SK-N-SH (cell line): ENCODE measurements at regions not wholly inside any gene's neighbourhood (a gene's known extent, or its start where the extent isn't known, plus 50 kb on each side); places are given as distances from the start of the nearest gene placed in this dataset.

Source experiments
- CTCF ChIA-PET: fragments of 300-600, 350-600 bp; formaldehyde crosslinking; extraction: SDS; loops from one replicate; lab custom pipeline; 2021; lab: Yijun Ruan, JAX
- POLR2A ChIA-PET: fragments of 350-600 bp; sonication (Branson Sonifier 250); formaldehyde crosslinking; extraction: SDS; loops from one replicate; lab custom pipeline; 2020; ENCODE audit warnings: antibody characterized with exemption, inconsistent platforms; lab: Yijun Ruan, JAX
- DNase-seq: peaks from one replicate; pipeline ENCODE4 v3.0.0; 2012
- H2AFZ ChIP-seq: fragments of 200-600 bp; sonication (generic); 2 replicates; pipeline ENCODE4 v1.8.1; 2016; ENCODE audit warnings: antibody characterized with exemption, mild to moderate bottlenecking, low read depth
- H3F3A ChIP-seq: fragments of 200-600 bp; sonication (generic); replicated peaks from 2 replicates; pipeline ENCODE3; 2016; ENCODE audit warnings: antibody characterized with exemption, mild to moderate bottlenecking; ENCODE audit not compliant: insufficient read depth
- H3K27ac ChIP-seq, 2 experiments: fragments of 200-500 bp in 1 of 2; fragments of 200-600 bp in 1 of 2; sonication (Bioruptor generic) in 1 of 2; sonication (generic), shearing (Covaris generic) in 1 of 2; 2 replicates each; pipeline versions ENCODE4 v1.5.1 to v1.6.1; 2014 to 2016; ENCODE audit warnings: low read depth in 2 of 2, inconsistent platforms in 1 of 2, low read length in 1 of 2, mild to moderate bottlenecking in 1 of 2, mixed read lengths in 1 of 2
- H3K27me3 ChIP-seq: fragments of 200-600 bp; sonication (generic), shearing (Covaris generic); 2 replicates; pipeline ENCODE4 v1.6.1; 2016; ENCODE audit warnings: mixed run types; ENCODE audit not compliant: insufficient read depth
- H3K36me3 ChIP-seq, 2 experiments: fragments of 200-500 bp in 1 of 2; fragments of 200-600 bp in 1 of 2; sonication (Bioruptor generic) in 1 of 2; sonication (generic) in 1 of 2; replicated peaks in 1 of 2; 2 replicates each; pipeline versions ENCODE3 to v1.5.1; 2014 to 2016; ENCODE audit warnings: low read length in 1 of 2, mild to moderate bottlenecking in 1 of 2; ENCODE audit not compliant: insufficient read depth in 2 of 2, control insufficient read depth in 1 of 2
- H3K4me1 ChIP-seq, 2 experiments: fragments of 200-500 bp in 1 of 2; fragments of 200-600 bp in 1 of 2; sonication (Bioruptor generic) in 1 of 2; sonication (generic), shearing (Covaris generic) in 1 of 2; 2 replicates each; pipeline versions ENCODE4 v1.5.1 to v1.6.1; 2014 to 2016; ENCODE audit warnings: low read depth in 1 of 2, low read length in 1 of 2, mixed run types in 1 of 2; ENCODE audit not compliant: insufficient read depth in 2 of 2, control insufficient read depth in 1 of 2
- H3K4me2 ChIP-seq: fragments of 200-600 bp; sonication (generic), shearing (Covaris generic); 2 replicates; pipeline ENCODE4 v1.6.1; 2017; ENCODE audit warnings: mixed run types
- H3K4me3 ChIP-seq, 2 experiments: fragments of 200-500 bp in 1 of 2; fragments of 200-600 bp in 1 of 2; sonication (Bioruptor generic) in 1 of 2; sonication (generic), shearing (Covaris generic) in 1 of 2; 2 replicates each; pipeline versions ENCODE4 v1.5.1 to v1.8.1; 2014 to 2016; ENCODE audit warnings: low read depth in 2 of 2, inconsistent platforms in 1 of 2, low read length in 1 of 2, mild to moderate bottlenecking in 1 of 2, mixed read lengths in 1 of 2, moderate library complexity in 1 of 2
- H3K79me2 ChIP-seq: fragments of 200-600 bp; sonication (generic); 2 replicates; pipeline ENCODE4 v1.8.1; 2017; ENCODE audit warnings: mild to moderate bottlenecking; ENCODE audit not compliant: insufficient read depth
- H3K9ac ChIP-seq: fragments of 200-600 bp; sonication (generic); 2 replicates; pipeline ENCODE4 v1.6.1; 2017; ENCODE audit warnings: mixed run types
- H3K9me2 ChIP-seq: fragments of 200-600 bp; sonication (generic); 2 replicates; pipeline ENCODE4 v1.6.1; 2017; ENCODE audit warnings: mixed run types
- H3K9me3 ChIP-seq: fragments of 200-600 bp; sonication (generic); 2 replicates; pipeline ENCODE4 v1.6.1; 2017; ENCODE audit warnings: mixed run types, mild to moderate bottlenecking, moderate library complexity
- H4K20me1 ChIP-seq: fragments of 200-600 bp; sonication (generic); 2 replicates; pipeline ENCODE4 v1.6.1; 2017; ENCODE audit warnings: mild to moderate bottlenecking, mixed run types; ENCODE audit not compliant: insufficient read depth
- CTCF ChIP-seq: fragments of 200-600 bp; sonication (generic); IDR thresholded peaks from 2 replicates; pipeline ENCODE4 v1.6.1; 2017; ENCODE audit warnings: antibody characterized with exemption, mild to moderate bottlenecking, moderate library complexity
- EP300 ChIP-seq, 2 experiments: IDR thresholded peaks; 2 replicates each; pipeline versions ENCODE4 v1.4.0 to v1.6.1; 2012; ENCODE audit warnings: borderline replicate concordance in 1 of 2, low read depth in 1 of 2, low read length in 1 of 2
- FOXJ3 ChIP-seq: sonication (generic); formaldehyde crosslinking; IDR thresholded peaks from 2 replicates; pipeline ENCODE4 v1.5.1; 2020; ENCODE audit warnings: mild to moderate bottlenecking, missing genetic modification reagents
- GABPA ChIP-seq: IDR thresholded peaks from 2 replicates; pipeline ENCODE4 v1.4.0; 2012; ENCODE audit warnings: low read depth, mild to moderate bottlenecking
- GATA2 ChIP-seq: sonication (generic); formaldehyde crosslinking; IDR thresholded peaks from 2 replicates; pipeline ENCODE4 v1.5.0; 2020; ENCODE audit warnings: mild to moderate bottlenecking, missing genetic modification reagents
- JUND ChIP-seq: IDR thresholded peaks from 2 replicates; pipeline ENCODE4 v1.4.0; 2012
- MXI1 ChIP-seq: IDR thresholded peaks from 2 replicates; pipeline ENCODE4 v1.6.1; 2012; ENCODE audit warnings: mild to moderate bottlenecking, low read depth, low read length, improper control_type of control experiment
- RAD21 ChIP-seq: IDR thresholded peaks from 2 replicates; pipeline ENCODE4 v1.6.1; 2012; ENCODE audit warnings: mild to moderate bottlenecking, low read length
- RCOR1 ChIP-seq: fragments of 150-350 bp; IDR thresholded peaks from 2 replicates; pipeline ENCODE4 v1.6.1; 2017; ENCODE audit warnings: antibody characterized with exemption, low read length
- REST ChIP-seq: IDR thresholded peaks from 2 replicates; pipeline ENCODE4 v1.6.1; 2012; ENCODE audit warnings: mild to moderate bottlenecking, low read depth, low read length, moderate library complexity
- RFX5 ChIP-seq: IDR thresholded peaks from 2 replicates; pipeline ENCODE4 v1.6.1; 2012; ENCODE audit warnings: mild to moderate bottlenecking, improper control_type of control experiment, low read length
- TCF12 ChIP-seq: IDR thresholded peaks from 2 replicates; pipeline ENCODE4 v1.4.0; 2012
- WGBS: methylation state at CpG from one replicate; pipeline ENCODE4 v1.1.6; 2017; ENCODE audit warnings: low lambda C conversion rate; 5-methylcytosine and 5-hydroxymethylcytosine counted together
- TF ChIP-seq, protein P1 (sequence below): IDR thresholded peaks from 2 replicates; pipeline ENCODE4; 2012
- TF ChIP-seq, protein P2 (sequence below): fragments of 150-350 bp; IDR thresholded peaks from 2 replicates; pipeline ENCODE4 v1.6.1; 2017; ENCODE audit warnings: antibody characterized with exemption, low read length, low read depth, borderline replicate concordance
- TF ChIP-seq, protein P3 (sequence below): IDR thresholded peaks from 2 replicates; pipeline ENCODE4 v1.4.0; 2012; ENCODE audit warnings: low read depth, borderline replicate concordance

- no peaks in the 10 kb centered on the region for H3K27me3 ChIP-seq
- no peaks in the 10 kb centered on the region for H3K9me2 ChIP-seq
- no peak overlapping the region for H2AFZ ChIP-seq
- no peaks in the 10 kb centered on the region for H3K79me2 ChIP-seq
- H4K20me1 ChIP-seq = no peaks in the 10 kb centered on the region
- H3K4me3 ChIP-seq = no peak overlapping the region
- no peak for DNase-seq
- H3K9me3 ChIP-seq = no peaks in the 10 kb centered on the region
- peaks cover 24 to 53% of the 10 kb centered on the region in 2 experiments; a peak in 3 of 4 replicates for H3K4me1 ChIP-seq
- 75% methylated on average over 1 of the region's 1 CpG for WGBS
- H3F3A ChIP-seq = peaks cover 13% of the 10 kb centered on the region
- H3K9ac ChIP-seq = no peak overlapping the region
- no peak overlapping the region for H3K27ac ChIP-seq
- ChIA-PET CTCF (no interaction called here), POLR2A (interaction anchor here (1.1 kb wide), 1 partner anchor 10 kb away, joined by 3 read pairs; no protein-coding TSS in a partner anchor)
- H3K4me2 ChIP-seq = no peak overlapping the region
- no peaks in the 10 kb centered on the region for H3K36me3 ChIP-seq
- TF ChIP-seq, protein P1, sequence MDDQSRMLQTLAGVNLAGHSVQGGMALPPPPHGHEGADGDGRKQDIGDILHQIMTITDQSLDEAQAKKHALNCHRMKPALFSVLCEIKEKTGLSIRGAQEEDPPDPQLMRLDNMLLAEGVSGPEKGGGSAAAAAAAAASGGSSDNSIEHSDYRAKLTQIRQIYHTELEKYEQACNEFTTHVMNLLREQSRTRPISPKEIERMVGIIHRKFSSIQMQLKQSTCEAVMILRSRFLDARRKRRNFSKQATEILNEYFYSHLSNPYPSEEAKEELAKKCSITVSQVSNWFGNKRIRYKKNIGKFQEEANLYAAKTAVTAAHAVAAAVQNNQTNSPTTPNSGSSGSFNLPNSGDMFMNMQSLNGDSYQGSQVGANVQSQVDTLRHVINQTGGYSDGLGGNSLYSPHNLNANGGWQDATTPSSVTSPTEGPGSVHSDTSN = no peak
- 0 out of 2 replicates have a peak, but pooled peaks have one; percentile 3 for TF ChIP-seq RFX5
- TF ChIP-seq, protein P2, sequence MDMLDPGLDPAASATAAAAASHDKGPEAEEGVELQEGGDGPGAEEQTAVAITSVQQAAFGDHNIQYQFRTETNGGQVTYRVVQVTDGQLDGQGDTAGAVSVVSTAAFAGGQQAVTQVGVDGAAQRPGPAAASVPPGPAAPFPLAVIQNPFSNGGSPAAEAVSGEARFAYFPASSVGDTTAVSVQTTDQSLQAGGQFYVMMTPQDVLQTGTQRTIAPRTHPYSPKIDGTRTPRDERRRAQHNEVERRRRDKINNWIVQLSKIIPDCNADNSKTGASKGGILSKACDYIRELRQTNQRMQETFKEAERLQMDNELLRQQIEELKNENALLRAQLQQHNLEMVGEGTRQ = no peak
- TF ChIP-seq, protein P3, sequence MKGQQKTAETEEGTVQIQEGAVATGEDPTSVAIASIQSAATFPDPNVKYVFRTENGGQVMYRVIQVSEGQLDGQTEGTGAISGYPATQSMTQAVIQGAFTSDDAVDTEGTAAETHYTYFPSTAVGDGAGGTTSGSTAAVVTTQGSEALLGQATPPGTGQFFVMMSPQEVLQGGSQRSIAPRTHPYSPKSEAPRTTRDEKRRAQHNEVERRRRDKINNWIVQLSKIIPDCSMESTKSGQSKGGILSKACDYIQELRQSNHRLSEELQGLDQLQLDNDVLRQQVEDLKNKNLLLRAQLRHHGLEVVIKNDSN = no peak
Observed at GRCh38 chr16:65657556-65657955, 535.7 kb upstream of the CDH11 start.

DNA sequence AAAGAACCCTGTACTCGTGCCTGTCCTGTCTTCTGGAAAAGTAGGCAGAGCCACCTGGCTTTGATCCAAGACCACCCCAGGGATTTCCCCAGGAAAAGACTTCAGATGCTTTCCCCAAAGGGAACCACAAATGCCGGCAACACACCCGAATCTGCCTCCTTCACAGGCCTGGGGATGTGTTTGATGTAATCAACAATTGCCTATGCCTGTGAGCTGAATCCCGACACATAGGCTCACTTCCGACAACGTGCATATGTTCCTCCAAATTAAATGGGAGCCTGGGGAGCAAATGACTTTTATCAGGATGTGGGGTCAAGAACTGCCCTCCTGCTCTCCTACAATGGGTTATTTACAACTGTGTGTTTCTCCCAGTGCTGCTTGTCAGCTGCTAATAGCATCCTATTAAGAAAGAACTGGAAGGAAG lies 535.2 kb upstream of the CDH11 start:
- POLR2A ChIA-PET = interaction anchor here (1.1 kb wide), 1 partner anchor 10 kb away, joined by 3 read pairs; no protein-coding TSS in a partner anchor
- no peak overlapping the region for H2AFZ ChIP-seq
- H3K36me3 ChIP-seq = no peaks in the 10 kb centered on the region
- peak; percentile 78 for TF ChIP-seq GATA2 (CRISPR knock-in tag)
- no peak for TF ChIP-seq REST
- TF ChIP-seq JUND = no peak
- peak in 1 of 2 experiments; percentile 83; a peak in 2 of 4 replicates for TF ChIP-seq EP300 (IDR thresholded peaks at IDR 0.05; ENCODE audit: borderline replicate concordance in 1 of 2, low read depth in 1 of 2, low read length in 1 of 2)
- peak; percentile 29; the same call in 1 of the 2 replicates for TF ChIP-seq MXI1
- peak; percentile 62; the same call in 1 of the 2 replicates for TF ChIP-seq FOXJ3 (CRISPR knock-in tag)
- TF ChIP-seq GABPA = no peak
- TF ChIP-seq CTCF = no peak
- peak; percentile 92 for TF ChIP-seq RCOR1
- TF ChIP-seq TCF12 = no peak
- peak; percentile 12; the same call in 1 of the 2 replicates for TF ChIP-seq RAD21
- TF ChIP-seq RFX5 = 0 out of 2 replicates have a peak, but pooled peaks have one; percentile 10
- TF ChIP-seq, protein P1 = no peak
- H3F3A ChIP-seq = peaks cover 13% of the 10 kb centered on the region
- no peaks in the 10 kb centered on the region for H3K9me3 ChIP-seq
- H3K79me2 ChIP-seq = no peaks in the 10 kb centered on the region
- no peak overlapping the region for H3K4me2 ChIP-seq
- H3K27ac ChIP-seq = no peak overlapping the region
- H3K4me3 ChIP-seq = no peak overlapping the region
- no peak overlapping the region for H3K9ac ChIP-seq
- WGBS = 51% methylated on average over 6 of the region's 6 CpGs
- DNase-seq = peak; percentile 59
- no peaks in the 10 kb centered on the region for H4K20me1 ChIP-seq
- H3K4me1 ChIP-seq = peaks cover 24 to 49% of the 10 kb centered on the region in 2 experiments; a peak in 3 of 4 replicates
- H3K9me2 ChIP-seq = no peaks in the 10 kb centered on the region
- CTCF ChIA-PET = no interaction called here
- no peaks in the 10 kb centered on the region for H3K27me3 ChIP-seq
